ENCODE measurements at regions not wholly inside any gene's neighbourhood (a gene's known extent, or its start where the extent isn't known, plus 50 kb on each side); places are given as distances from the start of the nearest gene placed in this dataset.

- TF ChIP-seq POLR2A (IDR thresholded peaks at IDR 0.05; ENCODE audit: extremely low read depth, insufficient read length) (no peak), CTCF (IDR thresholded peaks at IDR 0.05; ENCODE audit: low read depth, low read length) (no peak), MAX (IDR thresholded peaks at IDR 0.05; ENCODE audit: low read depth, low read length) (no peak)
These were observed 1192.0 kb upstream of the PHF14 start for GRCh38 chr7:9781710-9782109.

All from NB4 (cell line).